HEK293T (cell line): ENCODE measurements at regions not wholly inside any gene's neighbourhood (a gene's known extent, or its start where the extent isn't known, plus 50 kb on each side); places are given as distances from the start of the nearest gene placed in this dataset.

Experiments
- BHLHE40 ChIP-seq: fragments of 450-650 bp; IDR thresholded peaks from 2 replicates; pipeline ENCODE4 v1.6.1; 2016; ENCODE audit warnings: mild to moderate bottlenecking, moderate library complexity, borderline replicate concordance
- CTBP1 ChIP-seq: fragments of 450-650 bp; IDR thresholded peaks from 2 replicates; pipeline ENCODE4 v1.6.1; 2016; ENCODE audit warnings: borderline replicate concordance
- ELF4 ChIP-seq: fragments of 450-650 bp; IDR thresholded peaks from 2 replicates; pipeline ENCODE4 v1.6.1; 2017; ENCODE audit warnings: antibody characterized with exemption
- FOXA1 ChIP-seq: fragments of 450-650 bp; IDR thresholded peaks from 2 replicates; pipeline ENCODE4 v1.6.1; 2016; ENCODE audit warnings: mild to moderate bottlenecking
- FOXK2 ChIP-seq: fragments of 450-650 bp; IDR thresholded peaks from 2 replicates; pipeline ENCODE4 v1.6.1; 2016; ENCODE audit warnings: mild to moderate bottlenecking
- FOXM1 ChIP-seq: fragments of 450-650 bp; IDR thresholded peaks from 2 replicates; pipeline ENCODE4 v1.6.1; 2017; ENCODE audit warnings: mild to moderate bottlenecking, borderline replicate concordance
- HDGF ChIP-seq: fragments of 450-650 bp; IDR thresholded peaks from 2 replicates; pipeline ENCODE4 v1.6.1; 2017; ENCODE audit warnings: antibody characterized with exemption, borderline replicate concordance
- LEF1 ChIP-seq: fragments of 450-650 bp; IDR thresholded peaks from 2 replicates; pipeline ENCODE4 v1.6.1; 2017; ENCODE audit warnings: mild to moderate bottlenecking, borderline replicate concordance
- NFRKB ChIP-seq: fragments of 450-650 bp; IDR thresholded peaks from 2 replicates; pipeline ENCODE4 v1.6.1; 2016; ENCODE audit warnings: mild to moderate bottlenecking, moderate library complexity
- PKNOX1 ChIP-seq: fragments of 450-650 bp; IDR thresholded peaks from 2 replicates; pipeline ENCODE4 v1.6.1; 2016
- SP1 ChIP-seq: fragments of 450-650 bp; IDR thresholded peaks from 2 replicates; pipeline ENCODE4 v1.6.1; 2017
- SUZ12 ChIP-seq: fragments of 450-650 bp; IDR thresholded peaks from 2 replicates; pipeline ENCODE4 v1.6.1; 2016; ENCODE audit warnings: mild to moderate bottlenecking
- ZNF384 ChIP-seq: fragments of 450-650 bp; IDR thresholded peaks from 2 replicates; pipeline ENCODE4 v1.6.1; 2016

GRCh38 chr6:159555082-159555875, 137.8 kb downstream of the SOD2 start:
- TF ChIP-seq CTBP1, result no peak
- TF ChIP-seq SP1, result no peak
- TF ChIP-seq BHLHE40, result no peak
- no peak for TF ChIP-seq HDGF
- no peak for TF ChIP-seq NFRKB
- TF ChIP-seq FOXM1, result no peak
- no peak for TF ChIP-seq FOXK2
- TF ChIP-seq FOXA1, result no peak
- TF ChIP-seq ELF4, result no peak
- TF ChIP-seq SUZ12, result no peak
- no peak for TF ChIP-seq LEF1
- no peak for TF ChIP-seq ZNF384
- TF ChIP-seq PKNOX1, result no peak
